Posterior vena cava (tissue), 2 donors: ENCODE measurements at regions not wholly inside any gene's neighbourhood (a gene's known extent, or its start where the extent isn't known, plus 50 kb on each side); places are given as distances from the start of the nearest gene placed in this dataset.

ENCODE experiments used
- DNase-seq: peaks from one replicate; pipeline ENCODE4 v3.0.0-alpha.2; 2020; ENCODE audit warnings: low spot score
- intact Hi-C, 2 donors: fragments of 100-400 bp; cut with DNase I; formaldehyde crosslinking; loops; one replicate each; pipeline versions ENCODE4 v1.14.1 to v1.14.2; 2022 to 2023
- donor health status: DM: yes; HTN: yes; CAD: no.
- donor health status: DM: yes; HTN: yes; CAD: no.

DNA sequence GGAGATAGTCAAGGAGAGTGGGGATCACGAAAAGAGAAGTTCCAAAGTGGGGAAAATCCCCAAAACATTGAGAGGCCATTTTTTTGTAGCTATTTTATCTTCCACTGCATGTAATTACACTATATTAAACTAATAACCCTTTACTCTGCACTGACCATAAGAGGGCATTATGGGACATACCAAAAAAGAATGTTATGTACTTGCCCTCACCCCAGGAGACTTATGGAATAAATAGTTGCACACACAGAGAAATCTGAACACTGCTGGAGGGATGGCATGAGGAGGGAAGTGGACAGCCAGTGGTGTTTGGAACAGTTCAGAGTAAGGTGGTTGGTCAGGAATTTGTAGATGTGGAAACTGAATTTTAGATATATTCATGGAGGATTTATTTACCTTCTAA lies 422.9 kb downstream of the SNAPC1 start:
- intact Hi-C loops = no loop called here

DNA sequence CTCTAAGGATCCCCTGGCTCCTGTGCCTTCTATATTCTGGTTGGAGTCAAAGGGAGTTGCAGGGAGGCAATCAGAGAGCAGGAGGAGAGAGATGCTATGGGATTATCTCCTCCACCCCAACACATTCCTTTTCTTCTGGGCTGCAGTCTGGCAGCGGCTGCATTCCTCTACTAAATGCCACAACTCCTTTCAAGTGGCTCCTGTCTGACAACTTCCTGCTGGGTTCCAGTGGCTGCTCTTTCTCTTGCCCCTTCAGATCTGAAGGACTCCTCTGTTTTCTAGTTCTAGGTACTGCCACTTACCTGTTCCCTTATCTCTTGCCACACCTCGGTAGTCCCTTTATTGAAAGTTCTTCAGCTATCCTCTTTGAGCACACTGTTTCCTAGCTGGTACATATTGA lies 425.0 kb downstream of the SNAPC1 start:
- intact Hi-C loops = no loop called here
- DNase-seq = no peak

More for the DNA sequence above, 422.9 kb downstream of the SNAPC1 start:
- DNase-seq = no peak

DNA sequence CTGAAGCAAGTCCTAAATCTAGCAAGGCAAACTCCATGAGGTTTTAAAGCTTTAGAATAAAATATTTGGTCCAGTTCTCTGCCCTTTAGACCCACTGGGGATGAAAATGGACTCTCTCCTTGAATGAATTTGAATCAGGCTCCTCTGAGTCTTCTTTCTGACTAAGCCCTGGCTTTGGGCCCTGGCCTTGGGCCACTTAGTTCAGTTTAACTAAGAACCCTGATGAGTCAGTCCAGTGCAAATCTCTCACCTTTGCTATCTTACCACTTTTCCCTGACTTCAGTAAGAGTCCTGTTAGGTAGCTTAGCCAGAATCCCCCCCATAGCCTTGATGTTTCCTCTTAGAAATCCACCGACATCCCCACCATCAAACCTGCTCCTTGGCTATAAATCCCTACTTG lies 427.5 kb downstream of the SNAPC1 start:
- no peak for DNase-seq
- intact Hi-C loops = no loop called here

DNA sequence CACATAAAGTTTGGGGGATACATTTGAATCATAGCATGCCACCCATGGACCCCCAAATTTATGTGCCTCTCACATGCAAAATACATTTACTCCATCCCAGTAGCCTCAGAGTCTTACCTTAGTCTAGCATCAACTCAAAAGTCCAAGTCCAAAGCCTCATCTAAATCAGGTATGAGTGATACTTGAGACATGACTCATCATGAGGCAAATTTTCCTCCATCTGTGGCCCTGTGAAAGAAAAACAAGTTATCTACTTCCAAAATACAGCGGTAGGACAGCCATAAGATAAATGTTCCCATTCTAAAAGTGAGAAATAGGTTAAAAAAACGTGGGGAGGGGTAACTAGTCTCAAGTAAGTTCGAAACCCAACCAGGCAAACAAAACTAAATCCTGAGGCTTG lies 444.2 kb downstream of the SNAPC1 start:
- DNase-seq = no peak
- intact Hi-C loops = no loop called here

DNA sequence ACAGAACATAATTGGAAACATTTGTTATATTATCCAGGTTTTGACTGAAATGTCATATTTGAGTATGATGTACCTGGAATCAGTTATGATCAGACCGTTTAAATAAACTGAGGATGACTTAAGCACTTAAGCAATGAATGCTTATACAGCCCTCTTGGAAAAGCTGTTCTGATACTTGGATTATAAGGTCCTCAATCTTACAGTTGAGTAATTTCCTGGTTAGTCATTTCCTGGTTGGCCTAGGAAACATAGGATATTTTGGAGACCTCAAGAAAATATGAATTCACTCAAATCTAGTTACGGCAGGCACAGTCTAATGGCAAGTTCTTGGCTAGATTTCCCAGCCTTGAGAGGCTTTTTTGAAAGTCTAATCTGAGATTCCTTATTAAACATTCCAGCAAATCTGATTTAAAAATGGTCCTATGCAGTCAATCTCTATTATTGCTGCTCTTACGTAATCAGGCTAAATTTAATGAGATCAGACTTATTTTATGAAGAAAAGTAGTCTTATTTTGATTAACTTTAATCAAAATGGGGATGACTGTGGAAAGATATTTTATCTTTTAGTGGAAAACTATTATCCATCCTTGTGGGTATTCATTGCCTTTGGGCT lies 447.2 kb downstream of the SNAPC1 start:
- intact Hi-C loops = no loop called here
- no peak for DNase-seq

DNA sequence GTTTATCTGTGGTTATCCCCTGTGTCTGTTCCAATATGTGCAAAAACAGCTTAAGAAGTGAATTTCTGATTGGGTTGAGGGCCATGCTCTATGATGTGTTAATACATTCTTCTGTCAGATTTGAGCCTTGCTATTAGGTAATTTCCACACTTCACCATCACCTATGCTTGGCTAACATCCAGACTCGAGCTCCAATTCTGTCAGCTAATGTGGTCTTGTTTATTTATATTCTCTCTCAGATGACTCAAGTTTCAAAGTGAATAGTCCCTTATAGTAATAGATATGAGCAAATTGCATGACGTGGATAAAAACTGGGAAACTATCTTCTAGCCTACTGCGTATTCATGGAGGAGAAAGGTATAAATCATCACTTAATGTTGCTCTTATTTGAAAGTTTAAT lies 451.3 kb downstream of the SNAPC1 start:
- DNase-seq = no peak
- intact Hi-C loops = no loop called here

DNA sequence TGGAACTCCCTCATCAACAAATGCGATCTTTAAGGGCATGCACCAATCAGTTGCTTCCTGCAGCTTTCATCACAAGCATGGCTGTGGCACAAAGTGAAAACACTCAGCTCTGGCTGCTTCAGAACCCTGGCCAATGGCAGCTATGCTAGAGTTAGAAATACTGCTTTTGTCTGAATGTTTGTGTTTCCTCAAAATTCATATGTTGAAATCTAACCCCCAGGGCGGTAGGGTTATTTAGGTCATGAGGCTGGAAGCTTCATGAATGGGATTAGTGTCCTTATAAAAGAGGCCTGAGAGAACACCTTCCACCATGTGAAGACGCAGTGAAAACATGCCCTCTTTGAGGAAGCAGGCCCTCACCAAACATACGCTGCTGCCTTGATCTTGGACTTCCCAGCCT lies 453.9 kb downstream of the SNAPC1 start:
- DNase-seq = no peak
- intact Hi-C loops = no loop called here

DNA sequence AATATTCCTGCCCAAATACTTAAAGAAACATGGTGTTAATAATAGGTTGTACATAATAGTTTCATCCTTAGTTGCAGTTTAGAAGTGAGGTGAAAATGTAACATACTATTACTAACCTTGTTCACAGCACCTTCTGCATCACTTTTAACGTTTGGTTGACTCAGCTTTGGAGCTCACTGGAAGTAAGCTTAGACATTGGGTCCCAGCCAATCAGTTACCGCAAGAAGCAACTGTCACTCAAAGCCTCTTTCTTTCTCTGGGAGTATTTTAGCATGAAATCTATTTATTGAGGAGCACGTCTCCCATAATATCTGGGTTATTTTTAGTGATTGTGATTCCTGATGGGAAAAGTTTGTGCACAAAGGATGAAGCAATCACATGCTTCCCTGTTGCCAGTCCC lies 472.6 kb downstream of the SNAPC1 start:
- DNase-seq = no peak
- intact Hi-C loops = no loop called here

DNA sequence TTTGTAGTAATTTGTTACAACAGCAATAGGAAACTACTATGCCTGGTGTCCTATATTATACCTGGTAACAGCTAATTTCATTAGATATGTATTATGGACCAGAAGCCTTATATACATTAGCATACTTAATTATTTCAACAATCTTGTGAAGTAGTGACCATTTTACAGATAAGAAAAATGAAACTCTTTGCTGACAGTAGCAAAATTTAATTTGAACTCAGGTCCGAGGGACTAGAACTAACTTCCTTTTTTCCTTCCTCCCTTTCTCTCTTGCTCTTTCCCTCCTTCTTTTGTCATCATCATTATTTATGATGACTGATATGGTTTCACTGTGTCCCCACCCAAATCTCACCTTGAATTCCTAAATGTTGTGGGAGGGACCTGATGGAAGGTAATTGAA lies 482.0 kb downstream of the SNAPC1 start:
- intact Hi-C loops = no loop called here
- no peak for DNase-seq

DNA sequence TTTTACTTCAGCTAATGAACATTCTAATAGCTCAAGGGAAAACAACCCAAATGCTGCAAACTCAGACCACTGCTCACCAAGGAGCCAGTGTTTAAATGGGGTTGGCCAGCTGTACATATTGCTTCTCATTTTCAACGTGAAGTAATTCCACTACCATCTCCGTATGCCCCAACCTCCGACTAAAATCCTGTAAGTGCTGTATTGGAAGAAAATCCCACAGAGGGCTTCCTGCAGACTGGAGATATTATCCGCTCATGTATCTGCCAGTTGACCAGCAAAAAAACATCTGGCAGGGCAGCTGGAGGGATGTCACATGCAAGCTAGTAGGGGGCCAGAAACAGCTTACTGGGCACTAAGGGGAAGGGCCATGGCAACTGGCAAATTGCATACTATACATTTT lies 485.0 kb downstream of the SNAPC1 start:
- no peak for DNase-seq
- intact Hi-C loops = no loop called here

DNA sequence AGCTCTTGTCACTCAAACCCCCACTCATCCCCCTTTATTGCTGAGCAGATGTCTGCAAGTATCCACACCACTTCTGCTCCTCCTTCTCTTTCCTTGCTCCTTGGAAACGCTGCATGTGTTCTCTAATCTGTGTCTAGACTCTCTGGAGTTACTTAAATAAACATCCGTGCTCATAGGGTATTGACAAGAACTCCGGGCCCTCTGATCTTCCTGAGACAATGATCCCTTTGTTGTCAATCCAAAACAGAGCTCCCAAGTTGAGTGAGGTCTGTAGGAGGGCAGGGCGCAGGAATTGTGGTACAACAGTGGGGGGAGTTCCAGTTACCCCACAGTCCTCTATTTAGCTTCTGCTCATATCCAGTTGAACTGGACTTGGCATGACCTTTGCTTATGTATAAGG lies 489.0 kb downstream of the SNAPC1 start:
- intact Hi-C loops = no loop called here
- no peak for DNase-seq

DNA sequence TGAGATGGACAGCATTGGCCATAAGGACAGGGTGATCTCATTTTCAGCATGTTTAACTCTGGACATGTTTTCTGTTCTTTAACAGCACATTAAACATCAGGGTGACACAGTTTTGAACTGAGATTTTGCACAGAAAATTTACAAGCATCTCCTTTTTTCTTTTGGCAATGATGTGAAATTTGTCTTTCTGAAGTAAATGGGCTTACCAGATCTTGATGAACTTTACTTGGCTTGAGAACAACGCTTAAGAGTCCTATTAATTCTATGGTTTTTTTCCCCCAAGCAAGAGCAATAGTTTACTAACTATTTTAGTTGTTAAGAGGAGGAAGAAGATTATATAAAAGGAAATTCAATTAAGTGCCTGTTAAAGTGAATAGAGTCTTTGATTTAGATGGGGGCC lies 491.0 kb downstream of the SNAPC1 start:
- intact Hi-C loops = no loop called here

DNA sequence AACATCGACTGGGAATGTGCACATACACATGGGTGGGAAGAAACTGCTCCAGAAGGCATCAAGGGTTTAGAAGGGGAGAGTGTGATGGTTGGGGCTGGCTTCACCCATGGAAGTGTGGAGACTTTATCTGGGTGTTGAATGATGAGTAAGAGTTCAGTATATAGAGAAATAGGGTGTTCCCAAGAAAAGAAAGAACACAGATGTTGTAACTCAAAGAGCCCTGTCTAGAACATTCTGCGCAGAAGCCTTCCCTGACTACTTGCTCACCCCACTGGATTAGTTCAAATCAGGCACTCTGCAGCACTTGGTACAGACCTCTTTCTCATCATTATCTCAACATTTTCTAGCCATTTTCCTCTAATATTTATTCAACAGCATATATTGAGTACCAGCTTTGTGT lies 491.7 kb downstream of the SNAPC1 start:
- DNase-seq = no peak
- intact Hi-C loops = no loop called here

More for the DNA sequence above, 491.0 kb downstream of the SNAPC1 start:
- no peak for DNase-seq

DNA sequence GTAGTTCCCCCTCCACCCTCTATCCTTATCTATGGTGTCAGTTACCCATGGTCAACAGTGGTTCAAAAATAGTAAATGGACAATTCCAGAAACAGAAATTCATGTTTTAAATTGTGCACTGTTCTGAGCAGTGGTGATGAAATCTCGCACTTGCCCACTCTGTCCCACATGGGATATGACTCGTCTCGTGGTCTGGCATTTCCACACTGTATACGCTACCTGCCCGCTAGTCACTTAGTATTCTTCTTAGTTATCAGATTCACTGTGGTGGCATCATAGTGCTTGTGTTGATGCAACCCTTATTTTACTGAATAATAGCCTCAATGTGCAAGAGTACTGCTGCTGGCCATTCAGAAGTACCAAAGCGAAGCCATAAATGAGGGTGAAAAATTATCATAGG lies 507.0 kb downstream of the SNAPC1 start:
- no peak for DNase-seq

DNA sequence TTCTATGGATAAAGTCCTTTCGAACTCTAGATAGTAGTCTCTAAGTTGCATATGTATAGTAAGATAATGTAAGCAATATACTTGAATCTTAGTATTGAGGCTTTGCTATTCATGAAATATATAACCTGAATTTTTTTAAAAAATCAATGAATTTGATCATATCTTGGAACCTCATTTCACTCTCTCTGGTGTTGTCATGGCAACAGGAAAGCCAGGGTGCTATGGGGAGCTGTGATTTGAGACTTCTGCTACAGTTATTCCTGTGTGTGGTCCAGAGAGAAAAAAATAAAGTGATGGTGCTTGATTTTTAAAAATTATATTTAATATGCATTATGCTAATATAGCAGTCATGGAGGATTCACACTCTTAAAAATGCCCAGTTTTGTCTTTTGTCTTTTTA lies 508.0 kb downstream of the SNAPC1 start:
- intact Hi-C loops = no loop called here
- DNase-seq = no peak

More for the DNA sequence above, 507.0 kb downstream of the SNAPC1 start:
- intact Hi-C loops = no loop called here

DNA sequence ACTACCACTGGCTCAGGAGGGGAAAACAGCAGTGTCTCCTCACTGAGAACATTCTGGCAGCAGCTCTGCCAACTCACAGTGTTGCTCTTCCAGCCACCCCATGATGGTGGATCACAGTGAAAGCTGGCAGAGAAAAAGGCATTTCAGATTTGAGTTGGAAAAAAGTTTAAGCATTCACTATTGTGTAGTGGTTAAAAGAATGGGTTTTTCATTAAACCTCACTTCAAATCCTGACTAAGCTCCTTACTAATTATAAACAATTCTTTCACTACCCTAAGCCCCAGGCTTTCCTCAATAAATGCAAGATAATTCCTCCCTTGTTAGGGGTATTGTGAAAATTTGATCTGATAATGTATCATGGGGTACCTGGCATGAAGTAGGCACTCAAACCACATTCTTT lies 518.1 kb downstream of the SNAPC1 start:
- DNase-seq = no peak
- intact Hi-C loops = no loop called here

DNA sequence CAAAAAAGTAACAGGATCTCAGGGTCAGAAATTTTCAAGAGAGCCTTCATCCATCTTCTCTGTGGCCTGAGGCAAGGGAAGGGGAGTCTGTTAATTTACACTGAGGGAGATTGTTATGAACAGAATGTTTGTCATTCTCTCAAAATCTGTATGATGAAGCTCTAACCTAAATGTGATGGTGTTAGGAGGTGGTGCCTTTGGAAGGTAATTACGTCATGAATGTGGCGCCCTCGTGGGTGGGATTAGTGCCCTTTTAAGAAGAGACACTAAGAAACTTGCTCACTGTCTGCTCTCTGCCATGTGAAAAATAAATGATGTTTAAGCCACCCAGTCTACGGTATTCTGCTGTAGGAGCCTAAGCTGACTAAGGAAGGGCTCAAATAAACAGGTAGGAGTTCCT lies 521.6 kb downstream of the SNAPC1 start:
- intact Hi-C loops = no loop called here
- DNase-seq = no peak

DNA sequence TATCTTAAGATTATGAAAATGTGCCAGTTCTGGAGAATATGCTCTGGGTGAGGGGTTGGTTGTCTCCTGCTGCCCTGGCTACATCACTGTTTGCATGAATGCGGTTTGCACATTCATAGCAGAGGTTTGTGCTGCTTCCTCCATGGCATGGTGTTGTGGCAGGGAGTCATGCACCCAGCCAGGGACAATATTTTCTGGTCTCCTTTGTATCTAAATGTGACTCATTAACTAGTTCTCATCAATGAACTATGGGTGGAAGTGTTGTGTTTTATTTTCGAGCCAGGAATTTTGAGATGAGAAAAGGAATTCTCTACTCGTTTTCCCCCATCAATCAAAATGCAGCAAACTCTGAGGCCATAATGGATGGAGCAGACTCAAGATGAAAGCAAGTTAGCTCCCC lies 527.3 kb downstream of the SNAPC1 start:
- DNase-seq = no peak
- intact Hi-C loops = no loop called here

DNA sequence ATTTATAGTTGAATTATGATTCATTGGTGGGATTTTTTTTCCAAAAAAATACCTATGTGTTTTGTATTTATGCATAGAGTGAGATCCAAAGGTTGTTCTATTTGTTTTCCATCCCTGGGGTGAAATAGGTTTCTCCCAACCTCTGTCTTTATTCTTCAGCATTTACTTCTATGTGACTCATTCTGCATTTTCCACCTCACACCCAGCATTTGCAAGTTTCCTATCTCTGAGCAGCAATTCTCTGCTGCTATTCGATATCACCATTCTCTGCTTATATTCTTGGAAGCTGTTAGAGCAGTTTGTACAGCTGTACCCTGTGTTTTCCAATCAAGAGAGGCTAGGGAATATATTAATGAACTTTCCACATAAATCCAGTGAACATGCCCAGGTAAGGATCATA lies 538.9 kb downstream of the SNAPC1 start:
- intact Hi-C loops = no loop called here
- DNase-seq = no peak

DNA sequence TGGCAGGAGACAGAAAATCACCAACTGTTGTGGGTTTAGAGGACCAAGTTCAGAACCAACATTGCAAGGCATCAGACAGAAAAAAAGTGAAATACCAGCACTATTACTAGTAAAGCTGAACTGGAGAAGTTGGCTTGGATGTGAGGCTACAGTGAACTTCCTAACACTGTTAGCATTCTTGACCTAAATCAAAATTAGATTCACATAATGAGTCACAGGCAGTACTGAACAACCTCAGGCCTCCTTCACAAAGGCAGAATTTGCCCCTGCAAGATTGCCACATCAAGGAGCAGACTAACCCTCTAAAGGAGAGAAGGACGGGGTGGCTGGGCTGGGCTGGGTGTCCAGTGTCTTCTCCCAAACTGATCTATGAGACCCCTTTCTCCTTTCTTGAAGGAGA lies 539.7 kb downstream of the SNAPC1 start:
- no peak for DNase-seq
- intact Hi-C loops = no loop called here

DNA sequence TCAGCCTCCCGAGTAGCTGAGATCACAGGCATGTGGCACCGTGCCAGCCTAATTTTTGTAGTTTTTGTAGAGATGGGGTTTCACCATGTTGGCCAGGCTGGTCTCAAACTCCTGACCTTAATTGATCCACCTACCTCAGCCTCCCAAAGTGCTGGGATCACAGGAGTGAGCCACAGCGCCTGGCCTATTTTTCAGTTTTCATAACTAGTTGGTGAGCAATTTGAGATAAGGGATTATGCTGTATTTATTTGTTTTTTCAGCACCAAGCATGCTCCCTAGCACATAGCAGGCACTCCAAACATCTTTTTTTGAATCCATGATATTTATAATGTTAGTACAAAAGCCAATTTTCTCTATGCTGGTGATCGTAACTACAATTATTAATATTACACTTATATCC lies 541.2 kb downstream of the SNAPC1 start:
- intact Hi-C loops = no loop called here
- DNase-seq = no peak

DNA sequence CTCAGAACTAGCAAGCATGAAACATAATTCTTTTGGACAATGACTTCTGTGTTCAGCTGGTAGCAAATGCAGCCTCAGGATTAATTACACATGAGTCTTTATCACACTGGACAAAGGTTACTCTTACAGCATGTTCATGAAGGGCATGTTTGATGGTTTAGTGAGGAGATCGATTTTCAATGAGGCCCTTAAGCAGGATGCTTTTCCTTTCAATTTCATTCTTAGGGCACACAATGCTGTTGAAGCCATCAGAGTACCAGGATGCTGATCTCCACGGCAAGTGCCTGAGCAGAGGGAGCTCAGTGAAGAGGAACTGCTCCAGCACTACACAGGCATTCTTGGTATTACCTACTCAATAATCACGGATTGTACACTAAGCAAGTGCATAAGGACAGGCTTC lies 542.0 kb downstream of the SNAPC1 start:
- intact Hi-C loops = no loop called here
- DNase-seq = no peak
